Mucosa of descending colon (tissue), 3 donors: ENCODE measurements at regions not wholly inside any gene's neighbourhood (a gene's known extent, or its start where the extent isn't known, plus 50 kb on each side); places are given as distances from the start of the nearest gene placed in this dataset.
A peak's percentile ranks its signal among the peaks of the same experiment; 100 is the strongest.
"Not testable (repeated sequence)": the region's sequence is repeated elsewhere in the genome, so short reads cannot be mapped to it uniquely, and the experiment has no call there.

Source experiments
- ATAC-seq: fragments of 200-7000 bp; cut with Tn5 transposase; one replicate; pipeline ENCODE4 v1.9.1; 2020; ENCODE audit warnings: mild to moderate bottlenecking, moderate library complexity
- DNase-seq, 3 donors: peaks; one replicate each; pipeline ENCODE4 v3.0.0-alpha.2; 2020
- H3K36me3 ChIP-seq: fragments of 200-600 bp; one replicate; pipeline ENCODE4 v1.8.0; 2021; ENCODE audit warnings: low read depth, mild to moderate bottlenecking
- H3K4me1 ChIP-seq: fragments of 200-600 bp; one replicate; pipeline ENCODE4 v1.8.0; 2021; ENCODE audit warnings: low read depth, mild to moderate bottlenecking
- H3K4me3 ChIP-seq: fragments of 200-600 bp; one replicate; pipeline ENCODE4 v1.8.0; 2021; ENCODE audit warnings: mild to moderate bottlenecking
- H3K9me3 ChIP-seq: fragments of 200-600 bp; one replicate; pipeline ENCODE4 v1.8.0; 2021; ENCODE audit warnings: mild to moderate bottlenecking
- CTCF ChIP-seq: fragments of 200-600 bp; IDR thresholded peaks from one replicate; pipeline ENCODE4 v1.8.0; 2022; ENCODE audit warnings: antibody characterized with exemption, mild to moderate bottlenecking
- intact Hi-C, 2 donors: fragments of 100-400 bp; cut with DNase I in 1 of 2; cut with micrococcal nuclease in 1 of 2; formaldehyde crosslinking; loops; one replicate each; pipeline versions ENCODE4 v1.11.0 to v1.11.1; 2022; cut with DNase I, micrococcal nuclease
- donor health status: DM: no; HTN: no; CAD: no; lungs with moderate emphysema.
- donor health status: DM: no; HTN: no; CAD: no.
- donor health status: DM: no; HTN: yes; CAD: no.

DNA sequence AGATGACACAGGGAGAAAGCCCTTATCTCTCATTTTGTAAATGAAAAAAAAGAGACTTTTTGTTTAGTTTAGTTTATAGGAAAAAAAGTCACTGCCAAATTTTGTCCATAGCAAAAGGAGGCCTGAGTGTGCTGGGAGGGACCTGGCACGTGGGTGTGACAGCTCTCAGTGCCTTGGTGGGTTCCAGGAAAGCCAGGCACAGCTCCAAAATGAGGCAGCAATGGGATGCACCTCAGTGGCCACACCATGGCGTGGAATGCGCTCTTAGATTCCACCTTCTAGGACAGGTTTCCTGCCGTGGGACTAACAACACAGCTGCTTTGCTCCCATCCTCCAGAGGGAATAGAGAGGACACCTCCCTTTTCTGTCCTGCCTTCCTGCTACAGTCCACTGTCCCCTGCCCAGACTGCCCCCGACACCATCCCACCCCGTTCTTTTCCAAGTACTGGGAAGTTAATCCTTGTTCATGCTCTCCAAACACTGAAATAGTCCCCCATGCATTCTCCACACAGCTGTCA lies 207.6 kb downstream of the EMP1 start:
- no peak for DNase-seq
- peak; percentile 42 for ATAC-seq
- H3K4me1 ChIP-seq: no peaks in the 10 kb centered on the region
- no peak overlapping the region for H3K4me3 ChIP-seq
- no peaks in the 10 kb centered on the region for H3K36me3 ChIP-seq
- H3K9me3 ChIP-seq: no peaks in the 10 kb centered on the region
- intact Hi-C loops: no loop called here
- TF ChIP-seq CTCF: no peak

DNA sequence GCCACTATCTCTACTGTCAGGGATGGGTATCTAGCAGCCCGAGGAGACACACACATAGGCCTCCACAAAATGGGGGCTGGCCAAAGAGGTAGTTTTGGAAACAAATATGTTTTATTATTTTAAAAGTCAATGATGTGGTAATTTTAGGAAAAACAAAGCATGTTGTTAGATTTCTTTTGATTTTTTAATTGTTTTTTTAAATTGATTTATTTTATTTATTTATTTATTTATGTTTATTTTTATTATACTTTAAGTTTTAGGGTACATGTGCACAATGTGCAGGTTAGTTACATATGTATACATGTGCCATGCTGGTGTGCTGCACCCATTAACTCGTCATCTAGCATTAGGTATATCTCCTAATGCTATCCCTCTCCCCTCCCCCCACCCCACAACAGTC lies 194.8 kb downstream of the EMP1 start:
- not testable (repeated sequence) for ATAC-seq

DNA sequence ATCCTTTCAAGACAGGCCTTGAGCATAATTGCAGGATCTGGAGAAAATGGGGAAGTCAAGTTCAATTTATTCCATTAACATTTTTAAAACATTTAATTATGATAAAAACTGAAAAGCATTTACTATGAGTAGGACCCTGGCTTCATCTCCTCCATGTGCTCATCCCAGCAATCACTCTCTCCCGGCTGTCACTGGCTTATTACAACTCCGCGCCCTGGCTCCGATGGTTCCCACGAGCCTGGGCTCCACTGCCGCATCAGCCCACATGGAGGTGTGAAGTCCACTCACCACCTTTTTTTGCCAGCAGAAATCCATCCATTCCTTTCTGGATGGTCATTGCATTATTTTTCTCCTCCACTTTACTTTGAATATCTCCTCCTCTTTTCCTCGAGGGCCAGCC lies 194.4 kb downstream of the EMP1 start:
- no peak for ATAC-seq
- intact Hi-C loops: no loop called here
- no peak for DNase-seq
- Histone ChIP-seq H3K9me3 (no peaks in the 10 kb centered on the region), H3K4me1 (peaks cover 22% of the 10 kb centered on the region), H3K36me3 (no peaks in the 10 kb centered on the region), H3K4me3 (no peak overlapping the region)
- TF ChIP-seq CTCF: no peak

More for the DNA sequence above, 194.8 kb downstream of the EMP1 start:
- intact Hi-C loops, DNase-seq, H3K4me3 ChIP-seq, H3K36me3 ChIP-seq, H3K9me3 ChIP-seq: not testable (repeated sequence)
- peaks cover 19% of the 10 kb centered on the region for H3K4me1 ChIP-seq

GRCh38 chr12:13390381-13390861 lies 193.9 kb downstream of the EMP1 start:
- DNase-seq: peak; percentile 95 to 98 (median 97)
- intact Hi-C loops: no loop called here
- no peaks in the 10 kb centered on the region for H3K36me3 ChIP-seq
- H3K4me1 ChIP-seq: peaks cover 26% of the 10 kb centered on the region
- H3K4me3 ChIP-seq: no peak overlapping the region
- H3K9me3 ChIP-seq: no peaks in the 10 kb centered on the region
- no peak for TF ChIP-seq CTCF
- ATAC-seq: peak; percentile 91

GRCh38 chr12:13387101-13387500 lies 190.6 kb downstream of the EMP1 start:
- DNase-seq (peak in 1 of 3 donors; percentile 40), ATAC-seq (peak; percentile 67)
- intact Hi-C loops: no loop called here
- no peak overlapping the region for H3K4me3 ChIP-seq
- H3K36me3 ChIP-seq: no peaks in the 10 kb centered on the region
- peaks cover 37% of the 10 kb centered on the region for H3K4me1 ChIP-seq
- no peaks in the 10 kb centered on the region for H3K9me3 ChIP-seq
- no peak for TF ChIP-seq CTCF

GRCh38 chr12:13386323-13387039 lies 190.0 kb downstream of the EMP1 start:
- intact Hi-C loops: no loop called here
- ATAC-seq: peak; percentile 55
- no peak for DNase-seq
- Histone ChIP-seq H3K4me3 (no peak overlapping the region), H3K36me3 (no peaks in the 10 kb centered on the region), H3K4me1 (peaks cover 37% of the 10 kb centered on the region), H3K9me3 (no peaks in the 10 kb centered on the region)
- no peak for TF ChIP-seq CTCF
